HepG2 (cell line): ENCODE measurements at regions not wholly inside any gene's neighbourhood (a gene's known extent, or its start where the extent isn't known, plus 50 kb on each side); places are given as distances from the start of the nearest gene placed in this dataset.

Experiments
- ATAC-seq: fragments of 200-7000 bp; cut with Tn5 transposase; 3 replicates; pipeline ENCODE4 v1.9.1; 2020; ENCODE audit warnings: mild to moderate bottlenecking, moderate library complexity
- BruUV-seq: library from RNA; stranded (reverse); fragments of 400-500 nt; replicated peaks from 2 replicates; lab custom pipeline; 2021; lab: Mats Ljungman, UMichigan
- CTCF ChIA-PET: fragments of 300-600 bp; formaldehyde crosslinking; extraction: SDS; loops from one replicate; lab custom pipeline; 2021; ENCODE audit warnings: low total read pairs, inconsistent platforms, low intra/inter-chr PET ratio; lab: Yijun Ruan, JAX
- POLR2A ChIA-PET: fragments of 350-600 bp; sonication (Branson Sonifier 250); formaldehyde crosslinking; loops from one replicate; lab custom pipeline; 2020; ENCODE audit warnings: antibody characterized with exemption, inconsistent platforms; lab: Yijun Ruan, JAX
- DNase-seq: peaks from one replicate; pipeline ENCODE4 v3.0.0-alpha.2; 2015; ENCODE audit warnings: low spot score
- FAIRE-seq: peaks from 3 replicates; lab custom pipeline; 2011; peaks lifted over from hg19 to GRCh38; lab: Jason Lieb, UNC
- H2AFZ ChIP-seq: one replicate; pipeline ENCODE4 v1.6.1; 2011; ENCODE audit warnings: low read length, inconsistent platforms
- H3K27ac ChIP-seq: fragments of 300-600 bp; 3 replicates; pipeline ENCODE4 v1.8.0; 2011; ENCODE audit warnings: mixed run types, mild to moderate bottlenecking, mixed read lengths, low read length, inconsistent platforms; ENCODE audit not compliant: insufficient read depth; ENCODE audit errors: extremely low read length
- H3K27me3 ChIP-seq, 2 experiments: fragments of 200-600 bp in 1 of 2; 2 replicates in 1 of 2; 3 replicates in 1 of 2; pipeline versions ENCODE4 v1.6.0 to v1.8.0; 2011; ENCODE audit warnings: low read length in 2 of 2, mild to moderate bottlenecking in 2 of 2, moderate library complexity in 2 of 2, inconsistent platforms in 1 of 2; ENCODE audit not compliant: insufficient read depth in 2 of 2, control insufficient read depth in 1 of 2
- H3K36me3 ChIP-seq, 2 experiments: fragments of 200-600 bp in 1 of 2; replicated peaks in 1 of 2; 2 replicates in 1 of 2; 3 replicates in 1 of 2; pipeline versions ENCODE4 v1.5.1 to v1.8.0; 2011; ENCODE audit warnings: low read length in 2 of 2, inconsistent platforms in 1 of 2; ENCODE audit not compliant: insufficient read depth in 2 of 2, control insufficient read depth in 1 of 2
- H3K4me1 ChIP-seq: 2 replicates; pipeline ENCODE4 v1.5.1; 2012; ENCODE audit warnings: low read length, inconsistent platforms; ENCODE audit not compliant: insufficient read depth
- H3K4me2 ChIP-seq: 2 replicates; pipeline ENCODE4 v1.6.0; 2011; ENCODE audit warnings: low read depth, low read length, inconsistent platforms
- H3K4me3 ChIP-seq, 3 experiments: fragments of 200-600 bp in 1 of 3; sonication (generic), shearing (Covaris generic) in 1 of 3; replicated peaks in 1 of 3; 2 replicates each; pipeline ENCODE4 v1.5.1; 2011 to 2016; ENCODE audit warnings: low read length in 3 of 3, inconsistent platforms in 2 of 3, low read depth in 2 of 3, mild to moderate bottlenecking in 2 of 3, control low read depth in 1 of 3, mixed read lengths in 1 of 3; ENCODE audit not compliant: insufficient read depth in 1 of 3
- H3K79me2 ChIP-seq: one replicate; pipeline ENCODE4 v1.6.1; 2011; ENCODE audit warnings: low read length, inconsistent platforms; ENCODE audit not compliant: insufficient read depth
- H3K9ac ChIP-seq: 2 replicates; pipeline ENCODE4 v1.6.0; 2011; ENCODE audit warnings: mild to moderate bottlenecking, low read depth, low read length, inconsistent platforms; ENCODE audit not compliant: insufficient read depth
- H3K9me3 ChIP-seq: 2 replicates; pipeline ENCODE4 v1.5.1; 2012; ENCODE audit warnings: mild to moderate bottlenecking, low read length
- H4K20me1 ChIP-seq: 2 replicates; pipeline ENCODE4 v1.6.0; 2011; ENCODE audit warnings: inconsistent platforms, mild to moderate bottlenecking, low read length, moderate library complexity; ENCODE audit not compliant: insufficient read depth
- CENPX ChIP-seq: sonication (generic); formaldehyde crosslinking; IDR thresholded peaks from 2 replicates; pipeline ENCODE4 v1.9.0; 2021; ENCODE audit warnings: mild to moderate bottlenecking, missing genetic modification reagents, moderate library complexity
- HDAC2 ChIP-seq: sonication (generic); formaldehyde crosslinking; IDR thresholded peaks from 2 replicates; pipeline ENCODE4 v1.4.0; 2020; ENCODE audit warnings: missing genetic modification reagents
- MNT ChIP-seq: fragments of 450-650 bp; IDR thresholded peaks from 2 replicates; pipeline ENCODE4 v1.6.1; 2016
- PTBP1 ChIP-seq: fragments of 200-400 bp; formaldehyde crosslinking; IDR thresholded peaks from 2 replicates; pipeline ENCODE4 v1.6.1; 2018; ENCODE audit warnings: low read length, low read depth; ENCODE audit not compliant: poor library complexity, severe bottlenecking
- REXO4 ChIP-seq: sonication (generic); formaldehyde crosslinking; IDR thresholded peaks from 2 replicates; pipeline ENCODE4 v1.8.0; 2022; ENCODE audit warnings: missing genetic modification reagents, mild to moderate bottlenecking, borderline replicate concordance
- SIN3B ChIP-seq: fragments of 150-350 bp; IDR thresholded peaks from 2 replicates; pipeline ENCODE4 v1.6.1; 2014; ENCODE audit warnings: low read length
- SNAPC2 ChIP-seq: sonication (generic); formaldehyde crosslinking; IDR thresholded peaks from 2 replicates; pipeline ENCODE4 v1.8.1; 2022; ENCODE audit warnings: mild to moderate bottlenecking, missing genetic modification reagents
- TEAD3 ChIP-seq: optimal IDR thresholded peaks from 2 replicates; pipeline ENCODE3; 2016; ENCODE audit warnings: borderline replicate concordance
- ZNF253 ChIP-seq: sonication (generic); formaldehyde crosslinking; IDR thresholded peaks from 2 replicates; pipeline ENCODE4 v1.8.0; 2022; ENCODE audit warnings: mild to moderate bottlenecking, missing genetic modification reagents, borderline replicate concordance
- ZNF549 ChIP-seq: sonication (generic); formaldehyde crosslinking; IDR thresholded peaks from 2 replicates; pipeline ENCODE4 v1.5.0; 2020; ENCODE audit warnings: missing genetic modification reagents
- ZNF598 ChIP-seq: sonication (generic); formaldehyde crosslinking; IDR thresholded peaks from 2 replicates; pipeline ENCODE4 v1.5.1; 2020; ENCODE audit warnings: mild to moderate bottlenecking, missing genetic modification reagents, borderline replicate concordance
- ZNF629 ChIP-seq: sonication (generic); formaldehyde crosslinking; conservative IDR thresholded peaks from 2 replicates; pipeline ENCODE4 v1.5.0; 2020; ENCODE audit warnings: missing genetic modification reagents
- ZNF879 ChIP-seq: sonication (generic); formaldehyde crosslinking; IDR thresholded peaks from 2 replicates; pipeline ENCODE4 v1.8.1; 2023; ENCODE audit warnings: missing genetic modification reagents
- ZSCAN30 ChIP-seq: sonication (generic); formaldehyde crosslinking; IDR thresholded peaks from 2 replicates; pipeline ENCODE4 v1.5.0; 2020; ENCODE audit warnings: mild to moderate bottlenecking, missing genetic modification reagents
- WGBS: methylation state at CpG from one replicate; pipeline ENCODE4 v1.1.6; 2017; ENCODE audit warnings: low lambda C conversion rate; 5-methylcytosine and 5-hydroxymethylcytosine counted together
- in situ Hi-C: cut with HindIII; loops from 2 replicates; pipeline ENCODE4 v1.10.0; 2017; ENCODE audit warnings: low pct_unique_long_range_greater_than_20kb; ENCODE audit not compliant: extremely low pct_ligation_motif_present
- intact Hi-C: fragments of 100-400 bp; cut with micrococcal nuclease; formaldehyde crosslinking; loops from one replicate; pipeline ENCODE4 v1.10.0; 2022; ENCODE audit not compliant: unreplicated experiment
- TF ChIP-seq, protein P1 (sequence below): fragments of 450-650 bp; IDR thresholded peaks from 2 replicates; pipeline ENCODE4 v1.6.1; 2017; ENCODE audit warnings: mild to moderate bottlenecking

DNA sequence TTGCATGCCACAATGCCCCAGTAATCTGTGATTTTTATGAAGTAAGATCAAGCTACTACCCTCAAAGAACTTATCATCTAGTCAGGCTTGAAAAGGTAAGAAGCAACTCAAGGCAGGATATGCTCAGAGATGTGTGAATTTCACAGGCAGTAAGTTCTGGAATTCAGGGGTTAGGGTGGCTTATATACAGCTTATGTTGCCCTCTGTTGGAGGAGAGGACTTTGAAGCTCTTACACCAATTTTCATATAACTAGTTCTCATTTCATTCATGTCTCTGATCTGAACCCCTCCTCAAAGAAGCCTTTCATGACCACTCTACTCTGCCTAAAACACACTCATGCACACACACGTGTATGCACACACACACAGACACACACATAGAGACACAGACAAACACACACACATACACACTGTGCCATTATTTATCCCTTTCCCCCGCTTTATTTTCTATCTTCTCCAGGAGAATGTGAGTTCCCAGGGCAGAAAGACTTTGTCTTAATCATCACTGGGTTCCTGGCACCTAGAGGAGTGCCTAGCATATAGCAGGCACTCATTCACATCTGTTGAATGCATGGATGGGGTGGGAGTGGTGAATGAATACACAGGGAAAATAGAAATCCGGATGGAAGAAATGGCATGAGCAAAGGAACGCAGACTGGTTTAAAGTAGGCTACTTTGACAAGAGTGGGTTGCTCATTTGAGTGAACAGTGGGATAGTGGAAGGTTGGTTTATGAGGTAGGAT is 220.7 kb upstream of the ZBED5 start:
- BruUV-seq: no TSS peak
- no peak overlapping the region for H3K9ac ChIP-seq
- no peak overlapping the region for H3K27ac ChIP-seq
- 7% methylated on average over 4 of the region's 4 CpGs for WGBS
- ATAC-seq (no peak), DNase-seq (no peak), FAIRE-seq (no peak)
- no peaks in the 10 kb centered on the region for H4K20me1 ChIP-seq
- no peak overlapping the region for H3K4me2 ChIP-seq
- H3K9me3 ChIP-seq: no peaks in the 10 kb centered on the region
- no peaks in the 10 kb centered on the region for H3K4me1 ChIP-seq
- no peaks in the 10 kb centered on the region for H3K79me2 ChIP-seq
- CTCF ChIA-PET: no interaction called here
- in situ Hi-C loops: no loop called here
- H3K4me3 ChIP-seq: no peak overlapping the region
- no peak overlapping the region for H2AFZ ChIP-seq
- 0 out of 2 replicates have a peak, but pooled peaks have one; percentile 2 for TF ChIP-seq MNT
- no peak for TF ChIP-seq REXO4 (CRISPR knock-in tag)
- TF ChIP-seq, all 625 proteins: peak for 1
- Histone ChIP-seq H3K36me3 (no peaks in the 10 kb centered on the region), H3K27me3 (peaks cover 0 to 7% of the 10 kb centered on the region in 2 experiments; a peak in 3 of 5 replicates)
- intact Hi-C loops: loop anchor here (10.0 kb wide), 1 partner anchor 594 kb away; no protein-coding TSS in a partner anchor
- POLR2A ChIA-PET: no interaction called here

DNA sequence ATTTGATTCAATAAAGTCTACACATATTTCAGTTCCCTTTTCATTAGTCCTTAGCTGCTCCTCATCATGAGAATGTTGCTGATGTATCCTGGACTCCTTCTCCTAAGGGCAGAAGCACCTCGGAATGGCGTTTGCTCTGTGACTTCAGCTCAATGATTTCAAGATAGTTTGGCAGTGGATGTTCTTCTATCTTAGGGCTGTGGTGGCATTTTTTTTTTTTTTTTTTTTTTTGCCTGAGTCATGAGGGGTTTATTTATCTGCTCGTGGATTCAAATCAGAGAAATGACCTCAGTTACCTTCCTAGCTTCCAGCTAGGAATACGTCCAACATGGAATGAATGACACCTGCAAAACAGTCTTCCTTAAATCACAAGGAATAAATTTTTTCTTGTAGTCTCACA is 220.0 kb upstream of the ZBED5 start:
- Histone ChIP-seq H3K4me1 (no peaks in the 10 kb centered on the region), H3K36me3 (no peaks in the 10 kb centered on the region), H3K4me2 (no peak overlapping the region), H3K9ac (no peak overlapping the region), H3K27ac (no peak overlapping the region), H4K20me1 (no peaks in the 10 kb centered on the region), H2AFZ (no peak overlapping the region), H3K4me3 (no peak overlapping the region), H3K27me3 (peaks cover 0 to 7% of the 10 kb centered on the region in 2 experiments; a peak in 3 of 5 replicates), H3K79me2 (no peaks in the 10 kb centered on the region), H3K9me3 (no peaks in the 10 kb centered on the region)
- intact Hi-C loops (loop anchor here (10.0 kb wide), 1 partner anchor 593 kb away; no protein-coding TSS in a partner anchor), in situ Hi-C loops (no loop called here)
- POLR2A ChIA-PET: no interaction called here
- FAIRE-seq: no peak
- CTCF ChIA-PET: no interaction called here
- DNase-seq: no peak
- 3% methylated on average over 4 of the region's 4 CpGs for WGBS
- no peak for ATAC-seq
- no TSS peak for BruUV-seq
- TF ChIP-seq ZNF253 (no peak), PTBP1 (no peak), SNAPC2 (CRISPR knock-in tag) (no peak), CENPX (CRISPR knock-in tag) (no peak), ZNF549 (CRISPR knock-in tag) (no peak), TEAD3 (no peak), ZNF598 (no peak), ZNF879 (CRISPR knock-in tag) (no peak), ZNF629 (CRISPR knock-in tag) (no peak), HDAC2 (CRISPR knock-in tag) (no peak), ZSCAN30 (CRISPR knock-in tag) (no peak), SIN3B (no peak)
- TF ChIP-seq, protein P1, sequence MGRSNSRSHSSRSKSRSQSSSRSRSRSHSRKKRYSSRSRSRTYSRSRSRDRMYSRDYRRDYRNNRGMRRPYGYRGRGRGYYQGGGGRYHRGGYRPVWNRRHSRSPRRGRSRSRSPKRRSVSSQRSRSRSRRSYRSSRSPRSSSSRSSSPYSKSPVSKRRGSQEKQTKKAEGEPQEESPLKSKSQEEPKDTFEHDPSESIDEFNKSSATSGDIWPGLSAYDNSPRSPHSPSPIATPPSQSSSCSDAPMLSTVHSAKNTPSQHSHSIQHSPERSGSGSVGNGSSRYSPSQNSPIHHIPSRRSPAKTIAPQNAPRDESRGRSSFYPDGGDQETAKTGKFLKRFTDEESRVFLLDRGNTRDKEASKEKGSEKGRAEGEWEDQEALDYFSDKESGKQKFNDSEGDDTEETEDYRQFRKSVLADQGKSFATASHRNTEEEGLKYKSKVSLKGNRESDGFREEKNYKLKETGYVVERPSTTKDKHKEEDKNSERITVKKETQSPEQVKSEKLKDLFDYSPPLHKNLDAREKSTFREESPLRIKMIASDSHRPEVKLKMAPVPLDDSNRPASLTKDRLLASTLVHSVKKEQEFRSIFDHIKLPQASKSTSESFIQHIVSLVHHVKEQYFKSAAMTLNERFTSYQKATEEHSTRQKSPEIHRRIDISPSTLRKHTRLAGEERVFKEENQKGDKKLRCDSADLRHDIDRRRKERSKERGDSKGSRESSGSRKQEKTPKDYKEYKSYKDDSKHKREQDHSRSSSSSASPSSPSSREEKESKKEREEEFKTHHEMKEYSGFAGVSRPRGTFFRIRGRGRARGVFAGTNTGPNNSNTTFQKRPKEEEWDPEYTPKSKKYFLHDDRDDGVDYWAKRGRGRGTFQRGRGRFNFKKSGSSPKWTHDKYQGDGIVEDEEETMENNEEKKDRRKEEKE: no peak
